IMR-90 (cell line): ENCODE measurements at regions not wholly inside any gene's neighbourhood (a gene's known extent, or its start where the extent isn't known, plus 50 kb on each side); places are given as distances from the start of the nearest gene placed in this dataset.

Experiments
- ATAC-seq: fragments of 200-7000 bp; cut with Tn5 transposase; 2 replicates; pipeline ENCODE4 v1.9.1; 2020; ENCODE audit warnings: low read depth, mild to moderate bottlenecking, moderate library complexity
- BruUV-seq: library from RNA; stranded (reverse); fragments of 400-500 nt; replicated peaks from 2 replicates; lab custom pipeline; 2021; lab: Mats Ljungman, UMichigan
- CTCF ChIA-PET: fragments of 300-600 bp; formaldehyde crosslinking; extraction: SDS; loops from one replicate; lab custom pipeline; 2021; ENCODE audit warnings: antibody characterized with exemption; lab: Yijun Ruan, JAX
- POLR2A ChIA-PET: fragments of 300-600 bp; sonication (Branson Sonifier 250); formaldehyde crosslinking; loops from one replicate; lab custom pipeline; 2022; ENCODE audit warnings: antibody characterized with exemption; ENCODE audit not compliant: unreplicated experiment; lab: Charles Lee
- DNase-seq: peaks from one replicate; pipeline ENCODE4 v3.0.0; 2013
- H2AFZ ChIP-seq: replicated peaks from 2 replicates; pipeline ENCODE3; 2013; ENCODE audit warnings: low read length, mild to moderate bottlenecking; ENCODE audit not compliant: poor library complexity
- H2AK5ac ChIP-seq: 2 replicates; pipeline ENCODE4 v1.6.1; 2013; ENCODE audit warnings: low read depth, low read length, inconsistent platforms
- H2AK9ac ChIP-seq: replicated peaks from 2 replicates; pipeline ENCODE3; 2013; ENCODE audit warnings: mild to moderate bottlenecking, low read depth, low read length, moderate library complexity; ENCODE audit not compliant: poor library complexity
- H2BK120ac ChIP-seq: 2 replicates; pipeline ENCODE4 v1.6.1; 2013; ENCODE audit warnings: low read depth, low read length, inconsistent platforms
- H2BK15ac ChIP-seq: 3 replicates; pipeline ENCODE4 v1.6.1; 2013; ENCODE audit warnings: low read depth, low read length, inconsistent platforms
- H2BK20ac ChIP-seq: 2 replicates; pipeline ENCODE4 v1.6.1; 2013; ENCODE audit warnings: low read depth, mild to moderate bottlenecking, inconsistent platforms, low read length, moderate library complexity
- H2BK5ac ChIP-seq: 2 replicates; pipeline ENCODE4 v1.6.1; 2013; ENCODE audit warnings: mild to moderate bottlenecking, low read depth, low read length, inconsistent platforms; ENCODE audit not compliant: poor library complexity, severe bottlenecking
- H3K14ac ChIP-seq: replicated peaks from 2 replicates; pipeline ENCODE4 v1.6.1; 2013; ENCODE audit warnings: low read depth, low read length, inconsistent platforms
- H3K18ac ChIP-seq: 2 replicates; pipeline ENCODE4 v1.6.1; 2013; ENCODE audit warnings: low read depth, low read length, control low read depth
- H3K23ac ChIP-seq: 2 replicates; pipeline ENCODE4 v1.6.1; 2013; ENCODE audit warnings: low read depth, low read length, inconsistent platforms
- H3K27ac ChIP-seq: 2 replicates; pipeline ENCODE4 v1.5.1; 2013; ENCODE audit warnings: mild to moderate bottlenecking, control low read depth, low read length; ENCODE audit not compliant: insufficient read depth
- H3K27me3 ChIP-seq: 2 replicates; pipeline ENCODE4 v1.6.1; 2013; ENCODE audit warnings: low read length; ENCODE audit not compliant: control insufficient read depth, insufficient read depth
- H3K36me3 ChIP-seq: 2 replicates; pipeline ENCODE4 v1.6.1; 2013; ENCODE audit warnings: low read length, mixed read lengths; ENCODE audit not compliant: control insufficient read depth, insufficient read depth
- H3K4ac ChIP-seq: 2 replicates; pipeline ENCODE4 v1.6.1; 2013; ENCODE audit warnings: low read depth, low read length, inconsistent platforms
- H3K4me1 ChIP-seq: 2 replicates; pipeline ENCODE4 v1.6.1; 2013; ENCODE audit warnings: low read length, mixed read lengths; ENCODE audit not compliant: control insufficient read depth, insufficient read depth
- H3K4me2 ChIP-seq: 2 replicates; pipeline ENCODE4 v1.6.1; 2013; ENCODE audit warnings: low read depth, mild to moderate bottlenecking, control low read depth, low read length, moderate library complexity
- H3K4me3 ChIP-seq: 2 replicates; pipeline ENCODE4 v1.5.1; 2013; ENCODE audit warnings: low read depth, mild to moderate bottlenecking, control low read depth, low read length, moderate library complexity; ENCODE audit not compliant: insufficient read depth
- H3K56ac ChIP-seq: 2 replicates; pipeline ENCODE4 v1.6.1; 2013; ENCODE audit warnings: low read length, inconsistent platforms; ENCODE audit not compliant: insufficient read depth; ENCODE audit errors: extremely low read depth
- H3K79me1 ChIP-seq, 2 experiments: 2 replicates each; pipeline ENCODE4 v1.6.1; 2013; ENCODE audit warnings: low read length in 2 of 2, inconsistent platforms in 1 of 2, low read depth in 1 of 2
- H3K9ac ChIP-seq: 2 replicates; pipeline ENCODE4 v1.6.1; 2013; ENCODE audit warnings: low read depth, low read length, control low read depth
- H3K9me1 ChIP-seq: 2 replicates; pipeline ENCODE4 v1.6.1; 2013; ENCODE audit warnings: low read length, inconsistent platforms; ENCODE audit not compliant: insufficient read depth
- H3K9me3 ChIP-seq: 2 replicates; pipeline ENCODE4 v1.6.1; 2013; ENCODE audit warnings: low read length; ENCODE audit not compliant: control insufficient read depth, insufficient read depth
- H4K20me1 ChIP-seq: 2 replicates; pipeline ENCODE4 v1.6.1; 2013; ENCODE audit warnings: low read length, inconsistent platforms; ENCODE audit not compliant: insufficient read depth
- H4K5ac ChIP-seq: 2 replicates; pipeline ENCODE4 v1.6.1; 2013; ENCODE audit warnings: mild to moderate bottlenecking, low read depth, low read length, control low read depth
- H4K8ac ChIP-seq, 2 experiments: 2 replicates each; pipeline ENCODE4 v1.6.1; 2013; ENCODE audit warnings: low read depth in 2 of 2, low read length in 2 of 2, control low read depth in 1 of 2, inconsistent platforms in 1 of 2
- H4K91ac ChIP-seq: 2 replicates; pipeline ENCODE4 v1.6.1; 2013; ENCODE audit warnings: low read depth, low read length, inconsistent platforms; ENCODE audit not compliant: insufficient read depth
- CEBPB ChIP-seq: IDR thresholded peaks from 2 replicates; pipeline ENCODE4 v1.6.1; 2012; ENCODE audit warnings: low read depth, low read length, improper control_type of control experiment
- CHD1 ChIP-seq: IDR thresholded peaks from 2 replicates; pipeline ENCODE4 v1.6.1; 2012; ENCODE audit warnings: low read depth, low read length, improper control_type of control experiment
- RAD21 ChIP-seq: IDR thresholded peaks from 2 replicates; pipeline ENCODE4 v1.6.1; 2012; ENCODE audit warnings: low read length, improper control_type of control experiment
- USF2 ChIP-seq: fragments of 150-350 bp; IDR thresholded peaks from 2 replicates; pipeline ENCODE4 v1.6.1; 2017; ENCODE audit warnings: mild to moderate bottlenecking, antibody characterized with exemption, low read length, low read depth
- WGBS, 2 experiments: methylation state at CpG; one replicate each; pipeline versions ENCODE4 v1.1.5 to v1.1.7; 2013; ENCODE audit warnings: missing lambda C conversion rate in 2 of 2; ENCODE audit not compliant: insufficient read length in 1 of 2; ENCODE audit errors: extremely low coverage in 2 of 2; 5-methylcytosine and 5-hydroxymethylcytosine counted together
- dilution Hi-C: fragments of 300-500 bp; cut with HindIII; formaldehyde crosslinking; loops from one replicate; pipeline ENCODE4 v1.14.3; 2018; ENCODE audit warnings: low sequenced_read_pairs; ENCODE audit not compliant: unreplicated experiment
- in situ Hi-C: fragments of 300-500 bp; cut with MboI; formaldehyde crosslinking; loops from 3 replicates; pipeline ENCODE4 v1.14.3; 2019; ENCODE audit warnings: low sequenced_read_pairs, inconsistent platforms, mixed read lengths
- intact Hi-C: fragments of 100-400 bp; cut with micrococcal nuclease; formaldehyde crosslinking; loops from 2 replicates; pipeline ENCODE4 v1.10.0; 2022

- H3K9me3 ChIP-seq, result no peaks in the 10 kb centered on the region
- no peaks in the 10 kb centered on the region for H3K36me3 ChIP-seq
- H2AK5ac ChIP-seq, result no peak overlapping the region
- H2AK9ac ChIP-seq, result no peak overlapping the region
- no peak overlapping the region for H2AFZ ChIP-seq
- H2BK20ac ChIP-seq, result no peak overlapping the region
- no peak overlapping the region for H3K27ac ChIP-seq
- H3K4me1 ChIP-seq, result peaks cover 2% of the 10 kb centered on the region
- no peak overlapping the region for H3K9ac ChIP-seq
- DNase-seq (no peak), ATAC-seq (no peak)
- H3K23ac ChIP-seq, result no peak overlapping the region
- H2BK5ac ChIP-seq, result no peak overlapping the region
- no peak overlapping the region for H3K14ac ChIP-seq
- H4K8ac ChIP-seq, result no peak overlapping the region
- no CpG with 5 or more reads among the region's 2 CpGs for WGBS, 2 experiments
- no peak overlapping the region for H3K56ac ChIP-seq
- TF ChIP-seq RAD21, result no peak
- no peak for TF ChIP-seq CEBPB
- no peak for TF ChIP-seq USF2
- no peak for TF ChIP-seq CHD1
- no peak overlapping the region for H3K18ac ChIP-seq
- no peak overlapping the region for H4K5ac ChIP-seq
- no peak overlapping the region for H2BK15ac ChIP-seq
- ChIA-PET CTCF (interaction anchor here (0.6 kb wide), 1 partner anchor 260 kb away, joined by 3 read pairs; no protein-coding TSS in a partner anchor), POLR2A (no interaction called here)
- H3K4me2 ChIP-seq, result no peak overlapping the region
- no peak overlapping the region for H4K91ac ChIP-seq
- no peaks in the 10 kb centered on the region for H3K27me3 ChIP-seq
- intact Hi-C loops, result no loop called here
- H3K9me1 ChIP-seq, result no peaks in the 10 kb centered on the region
- dilution Hi-C loops, result no loop called here
- no peaks in the 10 kb centered on the region for H3K79me1 ChIP-seq
- no peak overlapping the region for H2BK120ac ChIP-seq
- BruUV-seq, result no TSS peak
- in situ Hi-C loops, result no loop called here
- H3K4ac ChIP-seq, result no peak overlapping the region
- no peak overlapping the region for H3K4me3 ChIP-seq
- H4K20me1 ChIP-seq, result no peaks in the 10 kb centered on the region
These were observed 111.5 kb upstream of the AHR start for GRCh38 chr7:17186745-17187530.
